CD14-positive monocyte (primary cell): ENCODE measurements at regions not wholly inside any gene's neighbourhood (a gene's known extent, or its start where the extent isn't known, plus 50 kb on each side); places are given as distances from the start of the nearest gene placed in this dataset.

Experiments used
- DNase-seq, 3 donors: peaks; one replicate each; pipeline ENCODE4 v3.0.0-alpha.2; 2011 to 2022
- H2AFZ ChIP-seq: 2 replicates; pipeline ENCODE4 v1.6.0; 2012; ENCODE audit warnings: mild to moderate bottlenecking, low read depth, low read length, inconsistent platforms; ENCODE audit not compliant: insufficient read depth, poor library complexity, severe bottlenecking
- H3K27ac ChIP-seq, 2 donors: 1 replicate in 1 of 2; 2 replicates in 1 of 2; pipeline ENCODE4 v1.5.1; 2012 to 2013; ENCODE audit warnings: low read length in 2 of 2, control low read depth in 1 of 2, inconsistent platforms in 1 of 2, low read depth in 1 of 2, mild to moderate bottlenecking in 1 of 2
- H3K27me3 ChIP-seq, 2 donors: one replicate each; pipeline versions ENCODE4 v1.6.0 to v1.6.1; 2011 to 2013; ENCODE audit warnings: low read length in 2 of 2; ENCODE audit not compliant: control insufficient read depth in 2 of 2, insufficient read depth in 2 of 2
- H3K36me3 ChIP-seq, 2 donors: replicated peaks in 1 of 2; 1 replicate in 1 of 2; 2 replicates in 1 of 2; pipeline versions ENCODE4 v1.5.1 to v1.6.1; 2012 to 2013; ENCODE audit warnings: low read length in 2 of 2, control low read depth in 1 of 2, inconsistent platforms in 1 of 2, mild to moderate bottlenecking in 1 of 2; ENCODE audit not compliant: insufficient read depth in 2 of 2, control insufficient read depth in 1 of 2
- H3K4me1 ChIP-seq, 2 donors: 1 replicate in 1 of 2; 2 replicates in 1 of 2; pipeline versions ENCODE4 v1.5.1 to v1.6.1; 2012 to 2013; ENCODE audit warnings: low read length in 2 of 2, control low read depth in 1 of 2, inconsistent platforms in 1 of 2, mild to moderate bottlenecking in 1 of 2, moderate library complexity in 1 of 2; ENCODE audit not compliant: insufficient read depth in 2 of 2, control insufficient read depth in 1 of 2
- H3K4me2 ChIP-seq: replicated peaks from 2 replicates; pipeline ENCODE3; 2012; ENCODE audit warnings: low read length, moderate library complexity, mild to moderate bottlenecking; ENCODE audit not compliant: poor library complexity, severe bottlenecking; ENCODE audit errors: extremely low read depth
- H3K4me3 ChIP-seq, 3 experiments: fragments of 200-600 bp in 1 of 3; sonication (generic) in 1 of 3; replicated peaks in 1 of 3; 1 replicate in 2 of 3; 2 replicates in 1 of 3; pipeline ENCODE4 v1.5.1; 2011 to 2013; ENCODE audit warnings: low read length in 3 of 3, mild to moderate bottlenecking in 3 of 3, control low read depth in 2 of 3, low read depth in 2 of 3, inconsistent platforms in 1 of 3, moderate library complexity in 1 of 3
- H3K79me2 ChIP-seq: 2 replicates; pipeline ENCODE4 v1.6.0; 2012; ENCODE audit warnings: mild to moderate bottlenecking, control low read depth, inconsistent platforms, low read length, moderate library complexity; ENCODE audit not compliant: insufficient read depth
- H3K9ac ChIP-seq: 2 replicates; pipeline ENCODE4 v1.6.0; 2017; ENCODE audit warnings: low read length, mild to moderate bottlenecking; ENCODE audit not compliant: insufficient read depth, poor library complexity, severe bottlenecking
- H3K9me3 ChIP-seq, 2 donors: replicated peaks in 1 of 2; 1 replicate in 1 of 2; 2 replicates in 1 of 2; pipeline versions ENCODE4 v1.5.1 to v1.6.1; 2012 to 2013; ENCODE audit warnings: low read length in 2 of 2, control low read depth in 1 of 2; ENCODE audit not compliant: control insufficient read depth in 1 of 2, insufficient read depth in 1 of 2
- H4K20me1 ChIP-seq: 2 replicates; pipeline ENCODE4 v1.6.0; 2012; ENCODE audit warnings: mild to moderate bottlenecking, low read length, control low read depth, moderate library complexity; ENCODE audit not compliant: insufficient read depth
- H3K27ac Mint-ChIP-seq, 7 donors: one replicate each; pipeline ENCODE4 v1.8.0; 2020; ENCODE audit warnings: mild to moderate bottlenecking in 7 of 7, mixed read lengths in 7 of 7, moderate library complexity in 6 of 7, inconsistent platforms in 2 of 7
- H3K27me3 Mint-ChIP-seq, 3 donors: one replicate each; pipeline ENCODE4 v1.8.0; 2021 to 2022; ENCODE audit warnings: low read depth in 3 of 3, mild to moderate bottlenecking in 3 of 3, mixed read lengths in 3 of 3, moderate library complexity in 3 of 3, inconsistent platforms in 1 of 3
- H3K36me3 Mint-ChIP-seq, 2 donors: one replicate each; pipeline ENCODE4 v1.8.0; 2020; ENCODE audit warnings: mixed read lengths in 2 of 2, inconsistent platforms in 1 of 2, mild to moderate bottlenecking in 1 of 2
- H3K4me1 Mint-ChIP-seq: one replicate; pipeline ENCODE4 v1.8.0; 2020; ENCODE audit warnings: mild to moderate bottlenecking, mixed read lengths
- H3K4me3 Mint-ChIP-seq, 2 donors: one replicate each; pipeline ENCODE4 v1.8.0; 2020; ENCODE audit warnings: mild to moderate bottlenecking in 2 of 2, mixed read lengths in 2 of 2, moderate library complexity in 1 of 2
- H3K9me3 Mint-ChIP-seq, 7 donors: one replicate each; pipeline ENCODE4 v1.8.0; 2020 to 2022; ENCODE audit warnings: mixed read lengths in 7 of 7, mild to moderate bottlenecking in 6 of 7, moderate library complexity in 6 of 7, inconsistent platforms in 2 of 7
- WGBS: methylation state at CpG from one replicate; pipeline ENCODE4 v1.1.5; 2013; ENCODE audit warnings: missing lambda C conversion rate; ENCODE audit not compliant: insufficient coverage; 5-methylcytosine and 5-hydroxymethylcytosine counted together
- intact Hi-C, 2 donors: fragments of 100-400 bp; cut with micrococcal nuclease; formaldehyde crosslinking; loops; one replicate each; pipeline versions ENCODE4 v1.15.0 to v1.15.1; 2023
- TF ChIP-seq, protein P1 (sequence below): fragments of 200-600 bp; IDR thresholded peaks from one replicate; pipeline ENCODE4 v1.8.0; 2022; ENCODE audit warnings: antibody characterized with exemption, mild to moderate bottlenecking

GRCh38 chr2:155692106-155692505 lies 640.4 kb downstream of the NR4A2 start:
- TF ChIP-seq, protein P1, sequence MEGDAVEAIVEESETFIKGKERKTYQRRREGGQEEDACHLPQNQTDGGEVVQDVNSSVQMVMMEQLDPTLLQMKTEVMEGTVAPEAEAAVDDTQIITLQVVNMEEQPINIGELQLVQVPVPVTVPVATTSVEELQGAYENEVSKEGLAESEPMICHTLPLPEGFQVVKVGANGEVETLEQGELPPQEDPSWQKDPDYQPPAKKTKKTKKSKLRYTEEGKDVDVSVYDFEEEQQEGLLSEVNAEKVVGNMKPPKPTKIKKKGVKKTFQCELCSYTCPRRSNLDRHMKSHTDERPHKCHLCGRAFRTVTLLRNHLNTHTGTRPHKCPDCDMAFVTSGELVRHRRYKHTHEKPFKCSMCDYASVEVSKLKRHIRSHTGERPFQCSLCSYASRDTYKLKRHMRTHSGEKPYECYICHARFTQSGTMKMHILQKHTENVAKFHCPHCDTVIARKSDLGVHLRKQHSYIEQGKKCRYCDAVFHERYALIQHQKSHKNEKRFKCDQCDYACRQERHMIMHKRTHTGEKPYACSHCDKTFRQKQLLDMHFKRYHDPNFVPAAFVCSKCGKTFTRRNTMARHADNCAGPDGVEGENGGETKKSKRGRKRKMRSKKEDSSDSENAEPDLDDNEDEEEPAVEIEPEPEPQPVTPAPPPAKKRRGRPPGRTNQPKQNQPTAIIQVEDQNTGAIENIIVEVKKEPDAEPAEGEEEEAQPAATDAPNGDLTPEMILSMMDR, result no peak
- Mint-ChIP-seq H3K27ac (peak overlapping the region in 6 of 7 donors; percentile 71 to 94 (median 83)), H3K9me3 (peaks cover 0 to 2% (median 0%) of the 10 kb centered on the region in 7 donors), H3K4me3 (no peak overlapping the region), H3K27me3 (no peaks in the 10 kb centered on the region), H3K36me3 (no peaks in the 10 kb centered on the region), H3K4me1 (peaks cover 41% of the 10 kb centered on the region)
- no peaks in the 10 kb centered on the region for H3K36me3 ChIP-seq
- H3K4me2 ChIP-seq, result no peak overlapping the region
- no peaks in the 10 kb centered on the region for H3K9me3 ChIP-seq
- H3K4me3 ChIP-seq, result peak overlapping the region in 1 of 3 experiments; percentile 0
- H4K20me1 ChIP-seq, result no peaks in the 10 kb centered on the region
- intact Hi-C loops, result no loop called here
- H2AFZ ChIP-seq, result no peak overlapping the region
- no peaks in the 10 kb centered on the region for H3K79me2 ChIP-seq
- DNase-seq, result peak; percentile 7 to 69 (median 65)
- H3K27me3 ChIP-seq, result no peaks in the 10 kb centered on the region
- H3K4me1 ChIP-seq, result peaks cover 29 to 47% of the 10 kb centered on the region in 2 donors
- H3K9ac ChIP-seq, result no peak overlapping the region
- peak overlapping the region in 1 of 2 donors; percentile 81 for H3K27ac ChIP-seq

GRCh38 chr2:155690785-155691184 lies 641.7 kb downstream of the NR4A2 start:
- Histone ChIP-seq H3K36me3 (no peaks in the 10 kb centered on the region), H4K20me1 (no peaks in the 10 kb centered on the region), H2AFZ (no peak overlapping the region), H3K9me3 (no peaks in the 10 kb centered on the region), H3K9ac (no peak overlapping the region), H3K27me3 (no peaks in the 10 kb centered on the region), H3K4me1 (peaks cover 32 to 42% of the 10 kb centered on the region in 2 donors), H3K4me2 (peak overlapping the region; percentile 10), H3K79me2 (no peaks in the 10 kb centered on the region), H3K27ac (peak overlapping the region in 1 of 2 donors; percentile 81), H3K4me3 (peak overlapping the region in 1 of 3 experiments; percentile 5)
- no peaks in the 10 kb centered on the region for H3K27me3 Mint-ChIP-seq
- no peaks in the 10 kb centered on the region for H3K36me3 Mint-ChIP-seq
- H3K4me1 Mint-ChIP-seq, result peaks cover 41% of the 10 kb centered on the region
- no CpG with 5 or more reads among the region's 2 CpGs for WGBS
- H3K4me3 Mint-ChIP-seq, result peak overlapping the region in 1 of 2 donors; percentile 22
- peak; percentile 71 to 92 (median 90) for DNase-seq
- peak overlapping the region; percentile 78 to 94 (median 90) for H3K27ac Mint-ChIP-seq
- TF ChIP-seq, protein P1, result no peak
- peaks cover 0 to 3% (median 0%) of the 10 kb centered on the region in 7 donors for H3K9me3 Mint-ChIP-seq
- intact Hi-C loops, result no loop called here
